Right kidney (tissue), 1 donor: ENCODE measurements at regions not wholly inside any gene's neighbourhood (a gene's known extent, or its start where the extent isn't known, plus 50 kb on each side); places are given as distances from the start of the nearest gene placed in this dataset.

ENCODE experiments used
- DNase-seq: peaks from one replicate; pipeline ENCODE4 v3.0.0-alpha.2; 2016

DNA sequence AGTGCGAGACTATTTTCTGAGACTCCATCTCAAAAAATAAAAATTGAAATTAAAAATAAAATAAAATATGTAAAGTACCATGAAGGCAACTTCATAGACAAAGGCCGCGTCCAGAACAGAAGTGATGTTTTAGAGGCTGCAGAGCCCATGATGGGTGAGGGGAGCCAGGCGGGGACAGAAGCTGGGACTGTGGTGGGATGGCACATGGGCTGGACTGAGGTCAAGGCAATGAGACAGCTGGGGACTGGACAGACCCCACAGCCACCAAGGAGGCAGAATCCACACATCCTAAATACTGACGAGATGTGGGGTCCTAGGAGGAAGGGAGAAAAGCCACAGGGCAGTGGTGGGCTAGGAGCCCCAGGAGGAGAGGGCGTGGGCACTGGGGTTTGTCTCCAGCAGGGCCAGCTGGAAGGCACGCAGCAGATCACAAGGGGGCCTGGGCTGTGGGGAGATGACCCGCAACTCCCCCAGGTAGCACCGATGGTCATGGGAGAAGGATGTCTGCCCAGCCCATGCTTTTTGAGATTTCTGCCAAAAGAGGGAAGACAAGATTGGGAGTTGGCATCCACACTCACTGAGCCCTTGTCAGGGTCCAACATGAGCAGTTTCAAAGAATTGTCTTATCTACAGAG lies 74.3 kb downstream of the KCNF1 start:
- no peak for DNase-seq

DNA sequence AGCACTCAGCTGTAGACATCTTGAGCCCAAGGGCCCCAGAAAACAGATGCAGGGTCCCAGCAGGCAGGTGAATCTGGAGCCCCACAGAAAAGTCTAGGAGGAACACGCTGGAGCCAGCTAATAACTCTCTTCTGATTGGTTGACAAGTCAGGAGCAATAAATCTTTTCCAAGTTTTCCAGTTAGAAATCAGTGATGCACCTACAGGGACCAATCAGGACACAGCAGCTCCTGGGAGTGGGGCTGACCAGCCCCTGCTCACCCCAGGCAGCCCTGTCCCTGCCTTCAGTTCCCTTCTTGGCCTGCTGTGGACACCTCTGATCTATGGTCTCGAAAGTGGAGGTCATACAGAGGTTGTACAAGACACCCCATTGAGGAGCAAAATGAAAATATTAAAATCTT lies 75.7 kb downstream of the KCNF1 start:
- DNase-seq = no peak

DNA sequence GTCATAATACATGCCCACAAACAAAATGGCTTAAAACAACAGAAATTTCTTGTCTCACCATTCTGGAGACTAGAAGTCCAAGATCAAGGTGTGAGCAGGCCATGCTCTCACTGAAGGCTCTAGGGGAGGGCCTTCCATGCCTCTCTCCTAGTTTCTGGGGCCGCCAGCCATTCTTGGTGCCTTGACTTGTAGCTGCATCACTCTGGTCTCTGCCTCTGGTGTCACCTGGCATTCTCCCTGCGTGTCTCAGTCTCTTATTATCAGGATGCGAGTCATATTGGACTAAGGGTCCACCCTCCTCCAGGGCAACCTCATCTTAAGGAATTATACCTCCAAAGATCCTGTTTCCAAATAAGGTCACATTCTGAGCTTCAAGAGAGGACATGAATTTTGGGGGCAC lies 76.1 kb downstream of the KCNF1 start:
- DNase-seq = no peak

DNA sequence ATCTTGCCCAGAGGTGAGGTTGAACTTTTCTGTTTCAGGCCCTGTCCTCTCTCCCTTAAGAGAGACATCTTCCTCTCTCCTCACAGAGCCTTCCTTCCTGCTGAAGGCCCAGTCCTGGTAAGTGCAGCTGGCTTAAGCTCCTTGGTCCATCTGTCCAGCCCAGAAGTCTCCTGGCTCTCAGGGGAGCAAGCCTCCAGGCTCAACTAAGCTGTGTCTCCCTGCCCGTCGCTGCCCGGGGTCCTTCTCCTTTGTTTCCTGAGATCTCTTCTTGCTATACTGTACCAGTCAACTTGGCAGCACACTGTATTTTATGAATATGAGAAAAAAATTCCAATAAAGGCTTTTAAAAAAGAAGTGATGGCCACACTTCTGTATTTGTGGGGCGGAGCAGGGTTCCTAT lies 77.4 kb downstream of the KCNF1 start:
- DNase-seq = no peak

DNA sequence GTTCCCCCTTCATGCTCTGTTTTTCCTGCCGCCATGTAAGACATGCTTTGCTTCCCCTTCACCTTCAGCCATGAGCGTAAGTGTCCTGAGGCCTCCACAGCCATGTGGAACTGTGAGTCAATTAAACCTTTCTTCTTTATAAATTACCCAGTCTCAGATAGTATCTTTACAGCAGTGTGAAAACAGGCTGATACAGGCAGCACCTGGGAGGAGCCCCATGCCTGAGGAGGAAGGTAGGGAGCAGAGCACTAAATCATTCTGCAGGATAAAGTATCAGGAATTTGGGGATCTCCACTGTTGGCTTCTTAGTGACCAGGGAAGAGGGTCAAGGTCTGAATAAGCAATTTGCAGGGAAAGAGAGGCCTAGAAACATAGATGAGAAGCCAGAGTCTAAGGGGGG lies 78.0 kb downstream of the KCNF1 start:
- DNase-seq = no peak

DNA sequence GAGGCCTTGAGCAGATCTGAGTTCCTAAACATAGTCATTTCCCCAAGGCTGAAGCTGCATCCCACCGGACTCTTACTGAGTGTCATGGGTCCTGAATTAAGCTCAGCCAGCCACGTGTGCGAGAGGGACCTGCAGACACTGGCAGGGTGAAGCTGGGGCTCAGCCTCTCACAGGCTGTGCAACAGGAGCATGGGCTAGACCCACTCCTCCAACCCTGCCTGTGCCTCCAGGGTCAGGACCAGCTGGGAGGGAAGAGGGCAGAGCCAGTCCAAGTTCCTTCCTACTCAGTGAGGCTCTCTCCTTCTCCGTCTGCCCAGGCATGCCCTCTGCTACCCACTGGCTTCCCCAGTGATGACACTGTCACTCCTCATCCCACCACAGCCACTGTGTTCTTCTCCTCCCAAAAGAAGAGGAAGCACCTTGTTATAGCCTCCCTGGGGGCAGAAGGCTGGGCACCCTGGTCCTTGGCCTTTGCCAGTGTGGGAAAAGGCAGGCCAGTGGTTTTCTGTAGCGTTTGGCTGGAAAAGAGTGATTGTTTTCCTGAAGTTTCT lies 78.9 kb downstream of the KCNF1 start:
- no peak for DNase-seq

DNA sequence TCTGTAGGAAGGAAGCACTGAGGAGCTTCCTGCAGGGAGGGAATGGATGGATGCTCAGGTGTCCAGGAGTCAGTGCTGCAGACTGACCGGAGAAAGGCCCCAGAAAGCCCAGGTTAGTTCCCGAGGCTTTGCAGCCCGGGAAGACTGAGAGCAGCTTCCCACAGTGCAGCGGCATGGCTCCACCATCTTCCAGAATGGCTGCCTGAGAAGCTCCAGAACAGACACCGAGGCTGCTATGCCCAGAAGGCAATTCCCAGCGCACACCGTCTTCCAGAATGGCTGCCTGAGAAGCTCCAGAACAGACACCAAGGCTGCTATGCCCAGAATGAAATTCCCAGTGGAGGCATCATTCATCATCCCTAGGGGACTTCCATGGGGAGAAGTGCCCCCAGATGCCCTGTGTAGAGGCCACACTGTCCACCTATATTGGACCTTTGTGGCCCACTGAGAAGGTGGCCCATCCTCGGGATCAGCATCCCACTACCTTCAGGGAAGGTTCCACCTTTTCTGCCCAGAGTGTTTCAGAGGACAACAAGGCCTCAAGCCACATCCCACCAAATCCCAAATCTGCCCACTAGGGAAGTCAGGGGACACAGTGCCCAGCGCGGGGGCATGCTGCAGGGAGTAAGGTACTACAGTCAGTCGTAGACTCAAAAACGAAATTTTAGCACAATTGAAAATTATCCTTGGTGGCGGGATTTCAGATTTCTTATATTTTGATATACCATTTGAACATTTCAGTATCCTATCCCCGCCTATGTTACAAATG lies 80.5 kb downstream of the KCNF1 start:
- DNase-seq = no peak

DNA sequence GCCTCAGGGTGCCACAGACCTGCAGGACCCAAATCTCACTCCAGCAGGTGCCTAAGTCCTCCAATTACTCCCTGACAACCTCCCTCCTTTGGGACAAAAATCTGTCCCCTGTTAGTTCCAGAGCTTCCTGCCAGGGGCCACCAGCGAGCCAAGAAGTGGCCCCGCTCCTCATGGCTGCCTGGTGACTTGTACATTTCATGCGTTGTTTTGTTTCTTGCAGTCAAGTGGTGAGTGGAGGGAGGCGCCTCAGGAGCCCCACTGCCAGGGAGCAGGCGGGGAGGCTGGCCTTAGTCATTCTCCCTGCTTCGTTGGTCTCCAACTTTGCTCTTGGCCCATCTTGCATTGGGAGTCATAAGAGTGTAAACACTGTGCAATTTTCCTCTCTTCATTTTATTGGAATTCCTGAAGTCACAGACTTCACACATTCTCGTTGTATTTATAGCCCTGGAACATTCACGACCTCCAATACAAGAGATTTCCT lies 81.3 kb downstream of the KCNF1 start:
- no peak for DNase-seq

DNA sequence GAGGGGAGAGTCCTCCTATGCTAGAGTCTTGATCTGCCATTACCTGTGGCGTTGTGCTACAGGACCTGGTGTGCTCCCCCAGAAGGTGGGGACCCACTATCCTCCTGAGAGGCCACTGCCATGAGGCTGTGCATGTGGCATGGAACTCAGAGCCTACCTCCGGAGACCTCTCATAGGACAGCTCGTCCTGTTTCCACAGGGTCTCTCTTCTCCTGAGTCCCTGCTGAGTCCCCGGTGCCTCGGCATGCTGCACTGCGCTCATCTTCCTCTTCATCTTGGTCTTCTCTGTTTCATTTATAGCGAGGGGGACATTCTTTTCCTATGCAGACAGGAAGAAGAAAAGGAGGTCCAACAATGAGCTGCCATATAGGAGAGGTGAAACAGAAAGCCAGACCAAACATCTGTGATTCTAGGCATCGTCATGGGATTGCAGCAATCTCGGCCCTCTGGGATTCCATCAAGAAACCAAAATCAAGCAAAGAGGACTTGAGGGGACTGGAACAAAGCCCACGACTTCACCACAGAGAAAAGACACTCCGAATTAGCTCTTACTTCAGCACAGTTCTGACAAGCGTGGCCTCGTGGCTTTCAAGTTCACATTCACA lies 83.7 kb downstream of the KCNF1 start:
- no peak for DNase-seq

DNA sequence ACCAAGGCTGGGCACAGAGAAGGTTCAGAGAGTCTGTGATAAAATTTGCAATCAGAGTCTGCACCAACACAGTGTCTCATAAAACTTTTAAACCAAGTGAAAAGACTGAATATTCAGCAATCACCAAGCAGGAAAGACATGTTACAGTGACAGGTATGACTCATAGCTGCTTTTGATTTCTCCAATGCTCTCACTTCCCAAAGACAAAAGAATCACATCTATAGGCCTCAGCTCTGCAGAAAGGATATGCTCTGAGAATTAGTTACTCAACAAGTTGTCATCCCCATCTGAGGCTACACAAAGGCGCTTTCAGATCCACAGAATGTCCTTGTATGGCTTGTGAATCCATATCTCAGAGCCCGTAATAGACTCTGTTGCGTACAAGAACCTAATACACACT lies 92.5 kb downstream of the KCNF1 start:
- DNase-seq = no peak

DNA sequence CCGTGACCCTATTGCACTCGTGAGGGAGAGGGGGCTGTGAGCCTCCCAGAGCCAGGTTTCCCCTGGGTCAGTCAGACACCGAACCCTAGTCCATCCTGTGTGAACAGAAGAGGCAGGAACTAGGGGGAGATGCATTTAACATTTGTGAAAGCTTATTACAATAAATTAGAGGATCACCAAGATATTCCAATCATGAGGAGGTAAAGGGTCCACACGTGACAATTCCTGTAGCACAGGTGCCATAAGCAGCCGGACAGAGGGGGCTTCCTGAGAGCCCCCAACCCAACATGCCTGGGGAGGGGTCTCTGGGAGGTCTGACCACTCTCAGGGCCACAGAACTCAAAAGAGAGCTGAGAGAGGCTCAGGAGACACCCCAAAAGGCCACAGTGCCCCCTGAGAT lies 93.3 kb downstream of the KCNF1 start:
- DNase-seq = no peak

DNA sequence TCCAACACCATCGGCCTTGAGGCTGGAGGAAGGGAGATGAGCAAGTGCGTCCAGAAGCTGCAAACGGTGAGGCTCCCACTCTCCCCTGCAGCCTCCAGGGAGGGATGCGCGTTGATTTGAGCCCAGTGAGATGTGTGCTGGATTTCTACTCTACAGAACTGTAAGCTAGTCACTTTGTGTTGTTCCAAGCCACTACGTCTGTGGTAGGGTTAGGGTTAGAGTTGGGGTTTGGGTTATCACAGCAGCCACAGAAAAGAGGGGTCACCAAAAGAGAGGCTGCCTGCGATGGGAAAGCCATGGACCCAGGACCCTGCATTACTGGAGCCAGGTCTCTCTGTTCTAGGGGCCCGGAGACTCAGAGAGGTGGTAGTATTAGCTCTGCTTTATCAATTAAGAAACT lies 94.5 kb downstream of the KCNF1 start:
- DNase-seq = no peak

DNA sequence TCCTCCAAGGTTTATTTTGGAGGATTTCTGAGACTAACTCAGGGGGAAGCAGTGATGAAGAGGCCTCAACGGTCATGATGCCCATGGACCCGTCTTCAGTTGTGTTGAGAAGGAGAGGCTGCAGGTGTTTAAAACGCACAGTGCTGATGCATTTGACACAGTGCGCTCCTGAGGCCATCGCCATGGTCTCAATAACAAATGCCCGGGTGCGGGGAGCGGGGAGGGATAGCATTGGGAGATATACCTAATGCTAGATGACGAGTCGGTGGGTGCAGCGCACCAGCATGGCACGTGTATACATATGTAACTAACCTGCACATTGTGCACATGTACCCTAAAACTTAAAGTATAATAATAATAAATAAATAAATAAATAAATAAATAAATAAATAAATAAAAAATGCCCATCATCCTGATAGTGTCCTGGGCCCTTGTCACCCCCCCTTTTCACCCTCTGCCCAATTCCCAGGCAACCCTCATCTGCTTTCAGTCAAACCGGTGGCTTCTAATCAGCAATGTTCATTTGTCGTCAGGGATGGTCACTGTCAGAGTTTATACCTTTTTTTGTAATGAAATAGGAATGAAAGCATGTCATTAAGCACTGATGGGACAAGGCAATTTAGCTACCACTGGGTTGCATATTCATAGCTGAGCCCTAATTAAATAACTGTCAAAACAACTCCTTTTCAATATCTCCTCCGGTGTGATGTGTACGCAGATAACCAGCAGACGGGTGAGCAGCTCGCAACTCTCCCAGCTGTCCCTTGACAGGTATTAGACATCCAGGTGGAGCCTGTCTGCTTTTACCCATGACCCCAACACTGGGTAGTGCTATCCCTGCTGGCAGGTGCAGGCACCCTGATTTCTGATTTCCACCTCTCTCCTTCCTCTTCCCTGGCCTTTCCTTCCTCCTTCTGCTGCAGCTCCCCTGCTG lies 95.9 kb downstream of the KCNF1 start:
- DNase-seq = no peak

DNA sequence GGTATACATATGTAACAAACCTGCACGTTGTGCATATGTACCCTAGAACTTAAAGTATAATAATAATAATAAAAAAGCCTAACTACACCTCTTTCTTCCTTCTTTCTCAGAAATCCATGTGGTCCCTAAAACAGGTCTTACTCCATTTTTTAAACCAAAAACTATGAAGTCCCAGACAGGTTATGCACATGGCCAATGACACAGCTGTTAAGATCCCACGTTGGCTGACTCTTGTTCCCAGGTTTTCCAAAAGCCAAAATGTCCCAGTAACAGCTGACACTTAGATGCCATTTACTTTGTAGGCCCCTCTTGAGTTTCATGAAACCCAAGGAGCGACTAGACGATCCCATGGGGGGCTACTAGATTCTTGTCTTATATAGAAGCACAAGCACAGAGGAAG lies 97.0 kb downstream of the KCNF1 start:
- DNase-seq = no peak

DNA sequence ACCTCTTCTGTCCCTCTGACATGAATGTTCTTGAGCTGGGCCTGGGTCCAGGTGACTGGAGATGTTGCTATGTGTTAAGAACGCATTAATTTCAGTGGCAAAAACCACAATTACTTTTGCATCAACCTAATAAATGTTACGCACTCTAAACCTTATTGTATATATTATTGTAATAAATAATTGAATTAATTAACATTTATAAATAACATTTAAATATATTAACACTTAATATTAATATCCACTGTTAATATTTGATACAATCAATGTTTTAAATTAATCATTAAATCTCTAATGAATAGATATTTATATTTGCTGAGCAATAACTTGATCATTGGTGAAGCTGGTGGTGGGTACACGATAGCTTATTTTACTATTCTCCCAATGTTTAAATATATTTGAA lies 97.4 kb downstream of the KCNF1 start:
- no peak for DNase-seq

DNA sequence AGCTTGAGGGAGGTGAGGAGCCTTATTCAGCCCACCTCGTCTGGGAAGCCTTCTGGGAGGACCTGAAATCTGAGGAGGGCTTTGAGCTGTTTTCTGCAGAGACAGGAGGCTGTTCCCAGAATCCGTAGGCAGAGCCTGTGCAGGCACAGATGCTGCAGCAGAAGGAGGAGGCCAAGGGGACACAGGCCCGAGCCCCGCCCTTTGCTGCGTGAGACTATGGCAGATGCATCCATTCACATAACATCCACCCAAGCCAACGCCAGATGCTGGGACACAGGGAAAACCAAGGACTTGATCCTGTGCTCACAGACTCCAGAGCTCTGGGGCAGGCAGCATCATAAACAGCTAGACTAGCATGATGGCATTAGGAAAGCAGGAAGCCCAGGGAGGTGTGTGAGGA lies 98.2 kb downstream of the KCNF1 start:
- DNase-seq = no peak

DNA sequence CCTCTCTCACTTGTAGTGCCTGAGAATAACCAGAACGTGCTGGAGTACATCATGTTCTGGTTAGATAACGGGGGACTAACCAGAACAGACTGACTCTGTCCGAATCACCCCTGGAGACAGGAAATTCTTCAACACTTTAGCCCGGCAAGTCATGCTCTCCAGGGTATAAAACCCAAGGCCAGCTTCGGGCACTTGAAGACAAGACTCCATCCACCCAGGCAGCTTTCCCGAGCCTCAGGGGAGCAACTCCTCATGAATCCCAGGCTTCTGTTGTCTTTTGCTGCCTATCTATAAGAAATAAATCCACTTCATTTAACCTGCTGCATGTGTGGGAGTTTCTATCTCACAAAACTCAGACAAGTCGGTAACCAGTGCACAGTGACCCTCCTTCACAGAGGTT lies 99.6 kb downstream of the KCNF1 start:
- no peak for DNase-seq

DNA sequence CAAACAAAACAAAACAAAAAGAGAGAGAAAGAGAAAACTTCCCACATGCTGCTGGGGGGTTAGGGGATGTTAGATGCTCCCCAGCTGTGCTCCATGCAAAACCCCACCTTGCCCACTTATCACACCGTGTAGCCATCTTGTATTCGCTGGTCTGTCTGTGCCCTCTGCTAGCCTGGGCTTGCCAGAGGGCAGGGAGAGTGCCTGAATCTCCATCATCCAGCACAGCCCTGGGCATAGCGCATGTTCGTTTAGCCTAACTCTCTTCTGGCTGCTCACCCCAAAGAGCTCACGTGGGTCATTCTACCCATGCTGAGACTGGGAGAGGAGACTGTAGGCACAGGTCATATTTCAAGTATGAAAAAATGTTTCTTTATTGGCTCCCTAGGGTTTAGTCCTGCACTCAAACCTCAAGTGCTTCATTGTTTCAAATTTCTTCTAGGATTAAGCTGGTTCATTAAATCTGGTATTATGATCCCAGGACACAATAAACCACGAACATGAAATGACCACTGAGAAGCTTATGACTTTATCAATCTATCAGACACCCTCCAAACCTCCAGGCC lies 100.5 kb downstream of the KCNF1 start:
- no peak for DNase-seq

DNA sequence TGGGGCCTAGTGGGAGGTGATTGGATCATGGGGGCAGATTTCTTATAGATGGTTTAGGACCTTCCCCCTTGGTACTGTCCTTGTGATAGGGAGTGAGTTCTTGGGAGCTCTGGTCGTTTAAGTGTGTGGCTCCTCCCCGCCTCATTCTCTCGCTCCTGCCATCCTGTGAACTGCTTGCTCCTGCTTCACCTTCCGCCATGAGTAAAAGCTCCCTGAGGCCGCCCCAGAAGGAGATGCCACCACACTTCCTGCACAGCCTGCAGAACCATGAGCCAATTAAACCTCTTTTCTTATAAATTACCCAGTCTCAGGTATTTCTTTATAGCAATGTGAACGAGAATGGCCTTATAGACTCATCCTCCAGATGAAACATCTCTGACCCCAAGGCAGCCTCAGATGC lies 101.5 kb downstream of the KCNF1 start:
- DNase-seq = no peak

DNA sequence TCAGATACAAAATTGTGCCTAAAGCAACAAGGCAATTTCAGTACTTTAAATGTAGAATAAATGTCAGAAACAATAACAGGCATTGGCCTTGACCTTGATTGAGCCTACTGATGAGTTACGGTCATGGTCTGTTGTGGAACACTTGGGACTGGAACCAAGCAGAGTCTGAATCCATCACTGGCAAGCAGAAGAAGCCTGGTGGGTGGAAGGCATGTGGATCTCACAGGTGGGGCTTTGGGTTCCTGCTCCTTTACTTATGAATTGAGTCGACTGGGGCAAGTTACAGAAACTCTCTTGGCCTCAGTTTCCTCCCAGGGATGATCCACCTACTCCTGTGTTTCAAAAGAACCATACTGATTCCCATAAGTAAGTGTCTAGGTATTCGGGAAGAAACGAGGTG lies 102.3 kb downstream of the KCNF1 start:
- no peak for DNase-seq

DNA sequence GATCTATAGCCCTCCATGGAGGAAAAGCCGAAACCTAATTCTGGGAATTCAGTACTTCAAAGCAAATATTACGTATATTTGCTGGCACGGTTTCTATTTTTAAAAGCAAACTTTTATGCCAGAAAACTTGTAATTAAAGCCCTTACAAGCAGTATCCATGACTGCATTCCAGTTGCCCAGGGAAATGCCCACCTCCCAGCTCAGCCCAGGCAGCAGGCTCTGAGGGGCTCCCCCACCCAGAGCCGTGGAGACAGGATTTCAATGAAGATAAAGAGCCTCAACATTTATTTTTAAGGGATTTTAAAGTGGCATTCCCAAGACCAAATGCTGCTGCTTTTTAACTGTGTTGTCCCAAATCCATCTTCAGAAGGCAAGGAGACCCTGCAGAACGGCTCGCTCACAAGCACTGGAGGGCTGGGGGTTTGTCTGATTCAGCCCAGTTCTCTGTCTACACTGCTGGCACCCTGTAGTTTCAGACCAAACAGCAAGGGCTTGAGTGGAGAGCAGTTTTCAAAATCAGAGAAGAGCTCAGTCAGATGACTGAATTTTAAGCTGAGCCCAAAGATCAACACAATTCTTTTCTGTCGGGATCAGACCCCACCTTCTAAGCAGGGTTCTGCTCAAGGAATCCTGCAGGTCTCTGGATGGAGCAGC lies 105.1 kb downstream of the KCNF1 start:
- no peak for DNase-seq

DNA sequence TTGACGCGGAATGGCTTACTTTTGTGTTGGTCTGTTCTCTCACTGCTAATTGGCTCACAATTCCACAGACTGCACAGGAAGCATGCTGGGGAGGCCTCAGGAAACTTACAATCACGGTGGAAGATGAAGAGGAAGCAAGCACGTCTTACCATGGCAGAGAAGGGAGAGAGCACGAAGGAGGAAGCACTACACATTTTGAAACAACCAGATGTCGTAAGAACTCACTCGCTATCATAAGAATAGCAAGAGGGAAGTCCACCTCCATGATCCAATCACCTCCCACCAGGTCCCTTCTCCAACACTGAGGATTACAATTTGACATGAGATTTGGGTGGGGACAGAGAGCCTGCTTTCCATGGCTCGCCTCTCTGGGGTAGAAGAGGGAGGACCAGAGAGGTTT lies 106.2 kb downstream of the KCNF1 start:
- DNase-seq = no peak
